Inflammatory macrophage treated with lipopolysaccharide for 4 hours (primary cell): ENCODE measurements at regions not wholly inside any gene's neighbourhood (a gene's known extent, or its start where the extent isn't known, plus 50 kb on each side); places are given as distances from the start of the nearest gene placed in this dataset.

Source experiments
- DNase-seq: peaks from one replicate; pipeline ENCODE4 v3.0.0-alpha.2; 2020

DNA sequence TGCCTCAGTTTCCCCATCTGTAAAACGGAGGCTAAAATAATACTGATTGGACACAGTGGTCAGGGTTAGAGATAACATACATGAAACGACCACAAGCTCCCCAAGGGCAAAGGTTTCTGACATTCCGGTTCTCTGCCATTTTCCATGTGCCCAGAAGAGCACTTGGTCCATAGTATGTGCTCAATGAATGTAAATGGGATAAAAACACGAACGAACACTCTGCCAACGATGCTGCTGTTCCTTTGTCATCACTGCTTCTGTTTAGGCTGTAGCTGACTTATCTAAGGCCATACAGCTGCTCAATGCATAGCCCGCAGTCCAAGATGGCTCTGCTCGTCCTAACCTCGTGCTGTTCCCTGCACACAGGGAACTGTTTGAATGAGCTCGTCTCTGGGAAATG lies 102.0 kb downstream of the RMI2 start:
- no peak for DNase-seq

DNA sequence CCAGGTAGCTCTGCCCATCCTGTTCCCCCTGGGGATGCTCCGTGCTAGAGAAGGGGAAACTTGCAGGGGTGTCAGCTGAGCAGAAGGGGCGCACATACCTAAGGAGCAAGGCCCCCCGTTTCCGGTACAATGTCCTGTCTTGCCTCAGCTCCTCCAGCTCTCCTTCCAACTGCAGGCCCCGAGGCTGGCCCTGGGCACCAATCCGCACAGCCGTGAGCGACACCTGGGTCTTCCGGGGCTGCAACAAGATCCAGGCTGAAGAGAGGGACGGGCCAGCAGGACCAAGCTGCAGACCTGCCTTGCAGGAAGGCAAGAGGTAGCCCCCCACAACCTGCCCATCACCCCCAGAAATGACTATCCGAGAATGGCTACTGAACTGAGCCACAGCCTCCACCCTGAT lies 102.6 kb downstream of the RMI2 start:
- no peak for DNase-seq

DNA sequence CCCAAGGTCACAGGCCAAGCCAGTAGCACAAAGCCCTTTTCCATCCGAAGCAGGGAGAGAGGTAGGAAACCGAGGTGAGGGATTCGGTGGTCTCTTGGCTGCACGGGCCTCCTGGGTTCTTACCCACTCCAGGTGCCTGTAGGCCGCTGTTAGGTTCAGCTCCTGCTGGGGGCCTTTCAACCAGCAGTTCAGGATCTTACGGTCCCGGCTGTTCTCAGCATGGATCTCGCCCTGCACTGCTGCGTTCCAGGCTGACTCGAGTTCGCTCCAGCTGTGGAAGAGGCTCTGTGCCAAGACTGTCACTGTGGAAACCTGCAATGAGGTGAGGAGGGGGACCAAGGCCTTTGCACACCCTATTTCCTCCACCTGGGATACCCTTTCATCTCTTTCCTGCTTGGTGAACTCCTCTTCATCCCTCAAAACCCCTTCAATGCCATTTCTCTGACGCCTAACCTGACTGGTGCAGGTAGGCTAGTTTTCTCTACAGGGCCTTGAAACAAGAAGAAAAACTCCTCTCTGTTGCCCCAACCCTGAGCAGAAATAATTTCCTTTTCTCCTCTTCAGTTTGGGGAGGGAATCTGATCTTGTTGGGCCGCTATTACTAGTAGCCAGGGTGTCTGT lies 103.6 kb downstream of the RMI2 start:
- DNase-seq = no peak

DNA sequence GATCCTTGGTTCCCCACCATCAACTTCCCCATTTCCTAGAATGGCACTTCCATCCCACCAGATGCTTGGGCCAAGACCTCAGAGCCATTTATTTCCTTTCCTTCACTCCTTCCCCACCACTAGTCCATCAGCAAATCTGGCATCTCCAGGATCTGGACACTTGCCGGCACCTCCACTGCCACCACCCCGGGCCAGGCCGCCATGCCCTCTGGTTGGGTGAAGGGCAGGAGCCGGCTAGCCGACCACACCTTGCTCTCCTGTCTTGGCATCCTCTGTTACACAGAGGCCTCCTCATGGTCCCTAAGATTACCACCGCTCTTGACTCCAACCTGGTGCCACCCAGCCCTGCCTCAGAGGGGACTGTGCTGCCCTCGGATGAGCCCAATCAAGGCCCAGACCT lies 104.5 kb downstream of the RMI2 start:
- DNase-seq = no peak

DNA sequence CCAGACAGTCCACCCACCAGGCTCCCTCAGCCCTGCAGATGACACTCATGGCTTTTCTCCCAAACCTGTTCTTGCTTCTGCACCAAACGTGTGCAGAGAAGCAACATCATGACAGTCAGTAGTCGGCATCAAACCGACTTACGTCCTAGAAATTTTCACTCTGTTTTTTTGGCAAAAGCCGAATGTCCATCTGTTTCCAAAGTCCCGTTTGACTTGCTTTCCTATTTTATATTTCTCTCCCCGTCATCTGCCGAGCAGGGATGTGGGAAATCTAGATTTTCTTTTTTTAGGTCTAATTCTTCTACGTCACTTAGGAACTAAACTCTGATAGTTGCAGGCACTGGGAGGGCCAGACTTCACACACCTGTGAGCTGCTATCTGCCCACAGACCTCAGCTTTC lies 104.9 kb downstream of the RMI2 start:
- no peak for DNase-seq

DNA sequence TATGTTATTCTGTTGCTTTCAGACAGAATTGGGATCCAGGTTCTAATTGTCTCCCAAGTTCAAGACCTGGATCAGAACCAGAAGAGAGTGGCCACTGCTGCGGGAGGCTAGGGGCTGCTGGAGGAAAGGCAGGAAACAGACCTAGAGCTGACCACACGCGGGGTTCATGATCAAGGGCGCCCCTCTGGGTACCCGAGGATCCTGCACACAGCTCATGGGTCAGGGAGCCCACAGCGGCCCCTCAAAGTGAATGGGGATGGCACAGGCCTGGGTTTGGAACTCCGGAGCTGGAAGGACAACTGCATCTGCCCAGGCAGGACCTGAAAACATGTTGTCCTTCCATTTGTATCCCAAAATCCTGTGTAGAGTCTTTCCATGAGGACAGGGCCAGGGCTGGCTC lies 107.0 kb downstream of the RMI2 start:
- DNase-seq = no peak

DNA sequence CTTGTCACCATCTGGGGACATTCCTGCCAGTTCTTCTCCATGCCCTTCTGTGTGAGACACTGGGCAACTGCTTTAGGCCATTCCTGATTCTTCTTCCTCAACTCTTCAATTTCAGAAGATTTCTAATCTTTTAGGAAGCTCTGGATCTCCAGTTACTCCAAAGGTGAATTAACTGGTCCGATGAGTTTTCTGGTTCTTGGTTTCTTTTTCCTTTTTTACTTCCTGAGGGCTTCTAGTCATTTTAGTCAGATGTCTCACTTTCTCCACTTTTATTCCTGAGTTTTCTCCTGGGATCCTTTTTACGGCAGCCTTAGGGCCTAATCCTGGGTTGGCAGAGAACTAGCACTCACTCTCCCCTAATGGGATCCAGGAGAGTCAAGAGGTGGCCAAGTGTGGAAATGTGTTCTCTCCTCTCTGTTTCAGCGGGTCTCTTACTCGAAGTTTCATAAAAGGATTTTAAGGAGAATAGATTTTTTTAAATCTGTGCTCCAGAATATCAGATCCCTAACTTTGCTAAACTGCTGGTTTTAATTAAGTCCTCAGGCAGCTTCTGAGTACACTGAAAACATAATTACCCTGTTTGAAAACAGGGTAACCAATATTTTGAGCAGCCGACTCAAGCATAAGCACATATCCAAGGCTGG lies 107.6 kb downstream of the RMI2 start:
- no peak for DNase-seq

DNA sequence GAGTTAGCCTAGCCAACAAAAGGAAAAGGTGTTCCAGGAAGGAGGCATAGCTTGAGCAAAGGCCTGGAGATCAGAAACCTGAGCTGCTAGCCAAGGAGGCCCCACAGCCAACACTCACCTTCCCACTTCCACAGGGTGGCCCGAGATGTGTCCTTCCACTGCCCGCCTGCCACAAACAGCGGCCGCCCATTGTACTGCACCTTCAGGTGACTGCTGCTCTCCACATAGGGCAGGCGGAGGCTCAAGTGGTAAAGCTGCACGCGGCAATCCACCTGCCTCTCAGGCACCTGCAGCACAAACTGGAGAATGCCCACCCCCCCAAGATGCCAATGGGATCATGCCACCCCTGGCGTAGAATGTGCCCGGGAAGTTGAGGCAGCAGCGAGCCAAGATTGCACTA lies 111.5 kb downstream of the RMI2 start:
- DNase-seq = no peak

DNA sequence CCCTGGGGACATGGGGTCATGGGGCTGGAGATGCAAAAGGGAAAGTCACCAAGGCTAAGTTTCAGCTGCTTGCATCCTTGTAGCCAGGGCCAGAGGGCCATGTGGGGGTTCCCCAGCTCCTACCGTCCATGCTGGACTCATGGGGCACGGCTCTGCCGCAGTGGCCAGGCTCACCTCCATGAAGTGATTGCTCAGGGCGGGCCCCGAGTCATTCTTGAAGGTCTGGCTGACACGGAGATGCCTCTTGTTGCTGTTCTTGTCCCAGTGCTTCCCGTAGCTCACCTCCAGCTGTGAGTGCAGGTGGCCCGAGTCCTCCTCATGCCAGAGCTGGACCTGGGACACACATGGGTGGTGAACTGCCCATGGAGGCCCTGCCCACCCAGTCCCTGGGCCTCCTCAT lies 114.5 kb downstream of the RMI2 start:
- no peak for DNase-seq

DNA sequence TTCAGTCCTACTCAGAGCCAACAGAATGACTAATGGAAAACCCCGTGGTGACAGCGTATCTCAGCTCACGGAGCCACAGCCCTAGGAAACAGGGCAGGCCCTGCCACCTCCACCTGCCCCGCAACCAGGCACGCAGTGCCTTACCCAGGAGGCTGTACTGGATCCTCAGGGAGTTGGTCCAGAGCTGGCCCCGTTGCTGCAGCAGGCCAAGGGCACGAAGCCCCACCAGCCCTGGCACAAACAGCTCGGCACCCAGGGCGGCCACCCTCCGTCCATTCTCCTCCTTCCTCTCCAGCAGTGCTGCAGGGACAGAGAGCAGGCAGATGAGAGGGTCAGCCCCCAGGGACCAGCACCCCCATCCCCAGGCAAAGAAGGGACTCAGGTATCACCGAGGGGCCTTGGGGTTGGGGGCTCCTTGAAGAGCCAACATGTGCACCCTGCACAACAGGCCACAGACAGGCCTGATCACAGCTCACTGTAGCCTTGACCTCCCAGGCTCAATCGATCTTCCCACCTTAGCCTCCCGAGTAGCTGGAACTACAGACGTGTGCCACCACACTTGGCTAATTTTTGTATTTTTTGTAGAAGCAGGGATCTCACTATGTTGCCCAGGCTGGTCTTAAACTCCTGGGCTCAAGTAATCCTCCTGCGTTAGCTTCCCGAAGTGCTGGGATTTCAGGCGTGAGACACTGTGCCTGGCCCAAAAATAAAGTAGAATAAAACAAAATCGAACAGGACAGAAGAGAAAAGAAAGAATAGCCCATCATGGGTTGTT lies 115.7 kb downstream of the RMI2 start:
- no peak for DNase-seq

DNA sequence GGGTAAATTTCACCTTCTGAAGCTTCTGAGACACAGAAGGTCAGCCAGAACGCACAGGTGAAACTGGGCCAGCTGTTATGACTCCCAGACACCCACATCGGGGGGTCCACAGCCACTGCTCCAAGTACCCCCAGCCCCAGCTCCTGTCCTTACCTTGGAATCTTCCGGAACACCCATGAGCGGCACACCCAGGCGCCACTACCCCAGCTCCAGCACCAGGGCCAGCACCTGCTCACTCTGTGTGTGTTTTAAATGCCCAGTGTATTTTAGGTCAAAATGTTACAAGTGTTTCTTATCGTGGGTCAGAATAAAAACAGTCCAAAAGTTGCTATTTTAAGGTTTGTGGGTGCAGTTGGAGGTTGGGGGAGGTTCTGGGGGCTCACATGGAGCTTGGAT lies 116.3 kb downstream of the RMI2 start:
- no peak for DNase-seq

DNA sequence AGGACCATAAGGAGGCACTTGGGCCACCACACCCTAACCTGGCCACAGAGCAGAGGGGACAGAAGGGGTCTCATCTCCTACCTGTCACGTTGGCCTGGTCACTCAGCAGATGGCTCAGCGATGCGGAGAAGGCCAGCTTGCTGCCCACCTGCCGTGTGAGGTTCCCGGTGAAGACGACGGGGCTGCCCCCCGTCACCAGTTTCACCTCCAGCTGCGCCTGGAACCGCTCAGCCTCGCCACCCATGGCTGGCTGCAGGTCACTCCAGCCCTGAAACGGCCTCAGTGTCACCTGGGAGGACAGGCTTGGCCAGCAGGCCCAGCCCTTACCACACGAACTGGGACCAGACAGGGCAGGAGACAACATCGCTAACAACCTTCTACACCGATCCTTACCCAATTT lies 116.8 kb downstream of the RMI2 start:
- no peak for DNase-seq

DNA sequence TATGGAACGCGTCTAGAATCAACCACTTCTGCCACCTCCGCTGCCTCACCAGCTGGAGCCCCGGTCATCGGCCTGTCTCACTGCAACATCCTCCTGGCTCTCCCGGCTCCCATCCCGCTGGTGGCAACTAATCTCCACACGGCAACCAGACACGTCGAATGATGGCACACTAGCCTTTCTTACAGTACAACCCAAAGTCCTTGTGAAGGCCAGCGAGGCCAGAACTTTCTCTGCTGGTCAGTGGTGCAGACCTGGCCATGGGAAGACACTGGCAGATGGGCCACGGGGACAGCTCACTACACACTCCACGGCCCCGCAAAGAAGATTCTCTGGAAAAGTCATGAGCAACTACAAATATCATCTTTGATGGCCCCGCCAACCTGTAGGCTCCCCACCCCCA lies 117.6 kb downstream of the RMI2 start:
- DNase-seq = no peak

DNA sequence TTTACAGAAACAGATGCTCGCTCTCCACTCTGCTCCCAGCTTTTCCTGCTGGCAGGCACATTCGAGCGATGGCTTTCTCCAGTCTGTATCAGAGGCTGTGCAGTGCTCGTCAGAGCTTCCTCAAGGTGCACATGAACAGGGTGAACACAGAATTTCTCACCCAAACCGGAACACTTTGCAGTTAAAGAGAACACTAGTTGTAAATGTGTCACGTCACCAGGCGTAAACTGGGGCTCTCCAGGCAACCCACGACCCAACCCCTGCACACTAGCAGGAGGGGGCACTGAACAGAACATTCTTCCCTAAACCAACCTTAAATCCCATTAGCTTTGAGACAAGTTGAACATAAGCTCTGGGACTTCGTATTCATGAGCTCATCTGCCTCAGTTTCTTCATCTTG lies 119.0 kb downstream of the RMI2 start:
- DNase-seq = no peak

DNA sequence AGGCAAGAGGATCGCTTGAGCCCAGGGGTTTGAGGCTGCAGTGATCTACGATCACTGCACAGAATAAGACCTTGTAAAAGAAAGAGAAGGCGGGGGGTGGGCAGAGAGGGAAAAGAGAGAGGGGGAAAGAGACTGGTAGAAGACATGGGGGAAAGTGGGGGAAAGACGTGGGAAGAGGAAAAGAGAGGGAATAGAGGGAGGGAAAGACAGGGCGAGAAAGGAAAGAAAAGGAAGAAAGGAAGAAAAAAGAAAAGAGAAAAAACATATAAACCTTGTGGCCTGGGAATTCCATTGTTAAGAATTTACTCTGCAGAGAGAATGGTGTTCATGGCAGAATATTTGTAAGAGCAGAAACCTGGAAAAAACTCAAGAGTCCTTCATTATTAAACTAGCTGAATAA lies 120.4 kb downstream of the RMI2 start:
- no peak for DNase-seq

DNA sequence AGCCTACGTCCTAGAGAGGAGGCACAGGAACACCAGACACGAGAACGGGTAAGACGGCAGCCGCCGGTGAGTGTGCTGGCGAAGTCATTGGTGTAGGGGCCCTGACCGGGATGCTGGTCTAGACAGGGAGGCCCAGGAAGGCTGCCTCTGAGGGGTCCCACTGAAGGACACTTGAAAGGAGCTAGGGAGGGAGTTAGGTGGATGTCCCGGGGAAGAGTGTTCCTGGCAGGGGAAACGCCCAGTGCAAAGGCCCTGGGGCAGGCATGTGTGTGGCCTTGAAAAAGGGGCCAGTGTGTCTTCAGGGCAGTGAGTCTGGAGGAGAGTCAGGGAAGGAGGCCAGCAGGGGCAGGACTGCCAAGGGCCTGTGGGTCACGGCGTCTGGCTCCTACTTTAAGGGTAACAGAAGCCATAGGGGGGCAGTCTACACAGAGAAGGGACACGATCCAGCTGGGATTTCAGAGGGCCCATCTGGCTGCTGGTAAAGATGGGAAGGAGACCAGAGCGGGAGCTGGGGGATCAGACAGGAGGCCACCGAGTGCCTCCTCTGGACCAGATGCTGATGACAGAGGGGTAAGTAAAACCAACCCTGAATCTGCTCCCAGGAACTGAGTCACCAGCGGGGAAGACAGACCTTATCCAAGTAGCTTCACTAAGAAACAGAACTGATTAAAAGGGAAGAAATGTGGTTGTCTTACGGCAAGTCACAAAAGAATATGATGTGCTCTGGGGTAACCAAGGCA lies 115.9 kb downstream of the LITAF start:
- no peak for DNase-seq

DNA sequence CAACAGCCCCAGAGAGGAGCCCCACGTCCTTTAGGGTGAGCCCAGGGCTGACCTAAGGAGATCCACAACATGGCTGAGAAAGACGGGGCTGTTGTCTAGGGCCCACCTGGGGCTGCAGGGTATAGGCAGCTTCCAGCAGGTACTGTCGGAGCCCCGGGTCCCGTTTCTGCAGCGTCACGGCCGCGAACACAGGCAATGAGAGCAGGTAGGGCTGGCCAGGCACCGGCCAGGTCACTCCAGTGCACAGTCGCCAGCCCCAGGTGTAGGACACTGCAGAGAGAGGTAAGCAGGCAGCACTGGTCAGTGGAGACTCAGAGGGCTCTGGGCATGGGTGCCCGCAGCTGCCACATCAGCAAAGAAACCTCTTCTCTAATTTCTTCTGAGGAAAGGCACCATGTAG lies 115.2 kb downstream of the LITAF start:
- DNase-seq = no peak

DNA sequence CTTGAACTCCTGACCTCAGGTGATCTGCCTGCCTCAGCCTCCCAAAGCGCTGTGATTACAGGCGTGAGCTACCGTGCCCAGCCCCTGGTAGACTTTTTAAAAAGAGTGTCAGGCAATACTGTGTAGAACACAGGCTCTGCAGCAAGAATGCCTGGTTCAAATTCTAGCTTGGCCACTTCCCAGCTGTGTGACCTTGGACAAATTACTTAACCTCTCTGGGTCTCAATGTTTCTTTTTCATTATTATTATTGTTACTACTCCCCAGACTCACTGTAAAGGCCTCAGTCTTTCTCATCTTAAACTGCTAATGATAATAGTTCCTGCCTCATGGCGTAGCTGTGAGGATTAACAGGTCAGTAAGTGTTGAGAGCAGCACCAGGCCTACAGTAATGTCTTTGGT lies 114.3 kb downstream of the LITAF start:
- DNase-seq = no peak

DNA sequence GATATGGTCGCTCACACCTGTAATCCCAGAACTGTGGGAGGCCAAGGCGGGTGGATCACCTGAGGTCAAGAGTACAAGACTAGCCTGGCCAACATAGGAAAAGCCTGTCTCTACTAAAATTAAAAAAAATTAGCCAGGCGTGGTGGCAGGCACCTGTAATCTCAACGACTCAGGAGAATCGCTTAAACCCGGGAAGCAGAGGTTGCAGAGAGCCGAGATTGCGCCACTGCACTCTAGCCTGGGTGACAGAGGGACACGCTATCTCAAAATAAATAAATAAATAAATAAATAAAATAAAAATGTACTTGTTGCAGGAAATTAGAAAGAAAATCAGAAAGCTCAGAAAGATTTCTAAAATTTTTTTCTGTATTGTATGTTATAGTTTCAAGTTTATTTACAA lies 113.9 kb downstream of the LITAF start:
- no peak for DNase-seq

DNA sequence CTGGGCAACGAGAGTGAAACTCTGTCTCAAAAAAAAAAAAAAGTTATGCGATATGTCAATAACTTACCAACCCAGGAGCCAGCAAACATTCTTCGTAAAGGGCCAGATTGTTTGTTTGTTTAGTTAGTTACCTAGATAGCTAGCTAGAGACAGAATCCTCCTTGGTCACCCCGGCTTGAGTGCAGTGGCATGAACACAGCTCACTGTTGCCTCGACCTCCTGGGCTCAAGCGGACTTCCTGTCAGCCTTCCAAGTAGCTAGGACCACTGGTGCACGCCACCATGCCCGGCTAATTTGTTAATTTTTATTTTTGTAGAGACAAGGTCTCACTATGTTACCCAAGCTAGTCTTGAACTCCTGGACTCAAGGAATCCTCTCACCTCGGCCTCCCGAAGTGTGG lies 113.0 kb downstream of the LITAF start:
- DNase-seq = no peak

DNA sequence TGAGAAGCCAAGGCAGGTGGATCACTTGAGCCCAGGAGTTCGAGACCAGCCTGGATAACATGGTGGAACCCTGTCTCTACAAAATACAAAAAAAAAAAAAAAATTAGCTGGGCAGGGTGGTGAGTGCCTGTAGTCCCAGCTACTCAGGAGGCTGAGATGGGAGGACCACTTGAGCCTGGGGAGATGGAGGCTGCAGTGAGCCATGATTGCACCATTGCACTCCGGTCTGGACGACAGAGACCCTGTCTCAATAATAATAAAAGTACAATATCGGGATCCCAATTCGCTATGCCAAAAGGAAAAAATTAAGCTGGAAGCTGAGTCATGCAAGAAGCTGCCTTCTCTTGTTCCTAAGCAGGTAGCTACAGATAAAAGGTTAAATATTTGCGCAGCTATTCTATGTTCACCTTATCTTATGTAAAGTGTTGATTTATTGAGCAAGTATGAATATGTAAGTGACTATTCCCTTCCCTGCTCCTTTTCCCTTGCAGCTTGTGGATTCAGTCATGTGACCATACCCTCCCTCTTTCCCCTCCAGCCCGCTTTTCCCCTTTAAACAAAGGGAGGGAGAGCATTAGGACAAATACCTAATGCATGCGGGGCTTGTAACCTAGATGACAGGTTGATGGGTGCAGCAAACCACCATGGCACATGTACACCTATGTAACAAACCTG lies 112.0 kb downstream of the LITAF start:
- DNase-seq = no peak

DNA sequence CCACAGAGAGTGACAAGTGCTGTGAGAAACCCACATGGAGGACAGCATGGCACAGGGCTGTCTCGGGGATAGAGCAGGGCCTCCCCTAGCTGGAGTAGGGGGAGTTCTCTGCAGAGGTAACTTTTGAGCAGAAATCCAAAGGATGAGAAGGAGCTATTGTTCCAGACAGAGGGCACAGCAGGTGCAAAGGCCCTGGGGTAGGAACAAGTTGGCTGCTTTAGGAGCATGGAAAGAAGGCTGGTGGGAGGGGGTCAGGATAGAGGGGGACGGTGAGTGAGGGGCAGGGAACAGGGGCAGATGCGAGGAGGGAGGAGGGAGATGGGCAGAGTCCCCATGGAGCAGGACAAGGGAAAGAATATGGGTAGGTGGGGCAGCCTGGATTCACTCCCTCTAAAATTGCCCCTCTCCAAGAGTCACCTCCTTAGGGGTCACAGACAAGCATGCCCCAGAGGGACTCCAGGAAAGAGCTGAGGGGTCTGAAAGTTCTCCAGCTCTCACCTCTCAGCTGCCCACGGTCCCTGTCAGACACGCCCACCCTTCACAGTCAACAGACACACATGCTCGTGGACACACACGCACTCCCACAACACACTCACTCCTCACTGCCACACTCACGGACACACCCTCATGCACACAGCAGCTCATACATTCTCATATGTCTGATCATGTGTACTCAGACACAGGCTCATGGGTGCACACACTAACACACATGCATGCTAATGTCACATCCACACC lies 110.7 kb downstream of the LITAF start:
- DNase-seq = no peak

DNA sequence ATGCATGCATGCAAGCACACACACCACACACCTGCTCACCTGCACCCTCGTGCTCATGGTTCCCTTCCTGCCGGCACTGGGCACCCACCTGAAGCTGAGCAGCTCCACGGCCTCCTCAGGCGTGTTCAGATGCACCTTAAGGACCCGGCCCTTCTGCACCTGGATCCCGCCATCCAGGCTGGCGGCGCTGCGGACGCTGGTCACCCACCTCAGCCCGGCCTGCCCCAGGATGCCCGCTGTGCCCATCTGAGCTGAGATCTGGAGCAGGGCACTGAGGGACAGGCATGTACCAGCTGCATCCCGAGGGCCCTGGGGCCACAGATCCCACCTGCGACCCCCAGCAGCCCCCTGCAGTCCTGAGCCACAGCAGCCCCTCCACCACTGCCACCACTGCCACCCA lies 110.0 kb downstream of the LITAF start:
- DNase-seq = no peak
